ENCODE measurements at regions not wholly inside any gene's neighbourhood (a gene's known extent, or its start where the extent isn't known, plus 50 kb on each side); places are given as distances from the start of the nearest gene placed in this dataset.

- DNase-seq (ENCODE audit: low read depth in 1 of 2, low spot score in 1 of 2), result no peak
Observed at GRCh38 chr2:16166327-16166981, 226.1 kb downstream of the MYCN start.

GRCh38 chr2:16165518-16166326 lies 225.4 kb downstream of the MYCN start:
- no peak for DNase-seq (ENCODE audit: low read depth in 1 of 2, low spot score in 1 of 2)

- DNase-seq (ENCODE audit: low read depth in 1 of 2, low spot score in 1 of 2), result no peak
Observed at GRCh38 chr2:16162491-16163040, 222.2 kb downstream of the MYCN start.

GRCh38 chr2:16161768-16162490 lies 221.6 kb downstream of the MYCN start:
- DNase-seq (ENCODE audit: low read depth in 1 of 2, low spot score in 1 of 2), result no peak

- no peak for DNase-seq (ENCODE audit: low read depth in 1 of 2, low spot score in 1 of 2)
Observed at GRCh38 chr2:16161085-16161565, 220.8 kb downstream of the MYCN start.

GRCh38 chr2:16160281-16161084 lies 220.1 kb downstream of the MYCN start:
- no peak for DNase-seq (ENCODE audit: low read depth in 1 of 2, low spot score in 1 of 2)

GRCh38 chr2:16156411-16156810 lies 216.1 kb downstream of the MYCN start:
- DNase-seq (ENCODE audit: low read depth in 1 of 2, low spot score in 1 of 2), result no peak

GRCh38 chr2:16155766-16156165 lies 215.4 kb downstream of the MYCN start:
- no peak for DNase-seq (ENCODE audit: low read depth in 1 of 2, low spot score in 1 of 2)

GRCh38 chr2:16155366-16155765 lies 215.0 kb downstream of the MYCN start:
- DNase-seq (ENCODE audit: low read depth in 1 of 2, low spot score in 1 of 2), result no peak

- DNase-seq (ENCODE audit: low read depth in 1 of 2, low spot score in 1 of 2), result no peak
Observed at GRCh38 chr2:16154501-16155280, 214.3 kb downstream of the MYCN start.

GRCh38 chr2:16154061-16154460 lies 213.7 kb downstream of the MYCN start:
- DNase-seq (ENCODE audit: low read depth in 1 of 2, low spot score in 1 of 2), result no peak

GRCh38 chr2:16153754-16154035 lies 213.3 kb downstream of the MYCN start:
- DNase-seq (ENCODE audit: low read depth in 1 of 2, low spot score in 1 of 2), result no peak

GRCh38 chr2:16152928-16153753 lies 212.8 kb downstream of the MYCN start:
- no peak for DNase-seq (ENCODE audit: low read depth in 1 of 2, low spot score in 1 of 2)

- no peak for DNase-seq (ENCODE audit: low read depth in 1 of 2, low spot score in 1 of 2)
Observed at GRCh38 chr2:16152071-16152927, 211.9 kb downstream of the MYCN start.

- DNase-seq (ENCODE audit: low read depth in 1 of 2, low spot score in 1 of 2), result no peak
Observed at GRCh38 chr2:16151651-16152050, 211.3 kb downstream of the MYCN start.

GRCh38 chr2:16151281-16151570 lies 210.9 kb downstream of the MYCN start:
- no peak for DNase-seq (ENCODE audit: low read depth in 1 of 2, low spot score in 1 of 2)

- DNase-seq (ENCODE audit: low read depth in 1 of 2, low spot score in 1 of 2), result no peak
Observed at GRCh38 chr2:16150456-16151280, 210.3 kb downstream of the MYCN start.
